ENCODE measurements at regions not wholly inside any gene's neighbourhood (a gene's known extent, or its start where the extent isn't known, plus 50 kb on each side); places are given as distances from the start of the nearest gene placed in this dataset.

DNA sequence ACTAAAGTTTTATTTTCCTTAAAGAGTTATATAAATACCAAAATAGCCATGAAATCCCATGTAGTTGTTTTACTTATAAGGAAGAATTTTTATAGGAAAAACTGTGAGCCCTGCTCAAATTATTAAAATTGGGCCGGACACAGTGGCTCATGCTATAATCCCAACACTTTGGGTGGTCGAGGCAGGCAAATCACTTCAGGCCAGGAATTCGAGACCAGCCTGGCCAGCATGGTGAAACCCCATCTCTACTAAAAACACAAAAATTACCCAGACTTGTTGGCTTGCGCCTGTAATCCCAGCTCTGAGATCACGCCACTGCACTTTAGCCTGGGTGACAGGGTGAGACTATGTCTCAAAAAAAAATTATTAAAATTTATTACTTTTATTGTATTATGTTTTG, 149.3 kb downstream of the MRPL39 start (continued):
- TF ChIP-seq, protein P1, sequence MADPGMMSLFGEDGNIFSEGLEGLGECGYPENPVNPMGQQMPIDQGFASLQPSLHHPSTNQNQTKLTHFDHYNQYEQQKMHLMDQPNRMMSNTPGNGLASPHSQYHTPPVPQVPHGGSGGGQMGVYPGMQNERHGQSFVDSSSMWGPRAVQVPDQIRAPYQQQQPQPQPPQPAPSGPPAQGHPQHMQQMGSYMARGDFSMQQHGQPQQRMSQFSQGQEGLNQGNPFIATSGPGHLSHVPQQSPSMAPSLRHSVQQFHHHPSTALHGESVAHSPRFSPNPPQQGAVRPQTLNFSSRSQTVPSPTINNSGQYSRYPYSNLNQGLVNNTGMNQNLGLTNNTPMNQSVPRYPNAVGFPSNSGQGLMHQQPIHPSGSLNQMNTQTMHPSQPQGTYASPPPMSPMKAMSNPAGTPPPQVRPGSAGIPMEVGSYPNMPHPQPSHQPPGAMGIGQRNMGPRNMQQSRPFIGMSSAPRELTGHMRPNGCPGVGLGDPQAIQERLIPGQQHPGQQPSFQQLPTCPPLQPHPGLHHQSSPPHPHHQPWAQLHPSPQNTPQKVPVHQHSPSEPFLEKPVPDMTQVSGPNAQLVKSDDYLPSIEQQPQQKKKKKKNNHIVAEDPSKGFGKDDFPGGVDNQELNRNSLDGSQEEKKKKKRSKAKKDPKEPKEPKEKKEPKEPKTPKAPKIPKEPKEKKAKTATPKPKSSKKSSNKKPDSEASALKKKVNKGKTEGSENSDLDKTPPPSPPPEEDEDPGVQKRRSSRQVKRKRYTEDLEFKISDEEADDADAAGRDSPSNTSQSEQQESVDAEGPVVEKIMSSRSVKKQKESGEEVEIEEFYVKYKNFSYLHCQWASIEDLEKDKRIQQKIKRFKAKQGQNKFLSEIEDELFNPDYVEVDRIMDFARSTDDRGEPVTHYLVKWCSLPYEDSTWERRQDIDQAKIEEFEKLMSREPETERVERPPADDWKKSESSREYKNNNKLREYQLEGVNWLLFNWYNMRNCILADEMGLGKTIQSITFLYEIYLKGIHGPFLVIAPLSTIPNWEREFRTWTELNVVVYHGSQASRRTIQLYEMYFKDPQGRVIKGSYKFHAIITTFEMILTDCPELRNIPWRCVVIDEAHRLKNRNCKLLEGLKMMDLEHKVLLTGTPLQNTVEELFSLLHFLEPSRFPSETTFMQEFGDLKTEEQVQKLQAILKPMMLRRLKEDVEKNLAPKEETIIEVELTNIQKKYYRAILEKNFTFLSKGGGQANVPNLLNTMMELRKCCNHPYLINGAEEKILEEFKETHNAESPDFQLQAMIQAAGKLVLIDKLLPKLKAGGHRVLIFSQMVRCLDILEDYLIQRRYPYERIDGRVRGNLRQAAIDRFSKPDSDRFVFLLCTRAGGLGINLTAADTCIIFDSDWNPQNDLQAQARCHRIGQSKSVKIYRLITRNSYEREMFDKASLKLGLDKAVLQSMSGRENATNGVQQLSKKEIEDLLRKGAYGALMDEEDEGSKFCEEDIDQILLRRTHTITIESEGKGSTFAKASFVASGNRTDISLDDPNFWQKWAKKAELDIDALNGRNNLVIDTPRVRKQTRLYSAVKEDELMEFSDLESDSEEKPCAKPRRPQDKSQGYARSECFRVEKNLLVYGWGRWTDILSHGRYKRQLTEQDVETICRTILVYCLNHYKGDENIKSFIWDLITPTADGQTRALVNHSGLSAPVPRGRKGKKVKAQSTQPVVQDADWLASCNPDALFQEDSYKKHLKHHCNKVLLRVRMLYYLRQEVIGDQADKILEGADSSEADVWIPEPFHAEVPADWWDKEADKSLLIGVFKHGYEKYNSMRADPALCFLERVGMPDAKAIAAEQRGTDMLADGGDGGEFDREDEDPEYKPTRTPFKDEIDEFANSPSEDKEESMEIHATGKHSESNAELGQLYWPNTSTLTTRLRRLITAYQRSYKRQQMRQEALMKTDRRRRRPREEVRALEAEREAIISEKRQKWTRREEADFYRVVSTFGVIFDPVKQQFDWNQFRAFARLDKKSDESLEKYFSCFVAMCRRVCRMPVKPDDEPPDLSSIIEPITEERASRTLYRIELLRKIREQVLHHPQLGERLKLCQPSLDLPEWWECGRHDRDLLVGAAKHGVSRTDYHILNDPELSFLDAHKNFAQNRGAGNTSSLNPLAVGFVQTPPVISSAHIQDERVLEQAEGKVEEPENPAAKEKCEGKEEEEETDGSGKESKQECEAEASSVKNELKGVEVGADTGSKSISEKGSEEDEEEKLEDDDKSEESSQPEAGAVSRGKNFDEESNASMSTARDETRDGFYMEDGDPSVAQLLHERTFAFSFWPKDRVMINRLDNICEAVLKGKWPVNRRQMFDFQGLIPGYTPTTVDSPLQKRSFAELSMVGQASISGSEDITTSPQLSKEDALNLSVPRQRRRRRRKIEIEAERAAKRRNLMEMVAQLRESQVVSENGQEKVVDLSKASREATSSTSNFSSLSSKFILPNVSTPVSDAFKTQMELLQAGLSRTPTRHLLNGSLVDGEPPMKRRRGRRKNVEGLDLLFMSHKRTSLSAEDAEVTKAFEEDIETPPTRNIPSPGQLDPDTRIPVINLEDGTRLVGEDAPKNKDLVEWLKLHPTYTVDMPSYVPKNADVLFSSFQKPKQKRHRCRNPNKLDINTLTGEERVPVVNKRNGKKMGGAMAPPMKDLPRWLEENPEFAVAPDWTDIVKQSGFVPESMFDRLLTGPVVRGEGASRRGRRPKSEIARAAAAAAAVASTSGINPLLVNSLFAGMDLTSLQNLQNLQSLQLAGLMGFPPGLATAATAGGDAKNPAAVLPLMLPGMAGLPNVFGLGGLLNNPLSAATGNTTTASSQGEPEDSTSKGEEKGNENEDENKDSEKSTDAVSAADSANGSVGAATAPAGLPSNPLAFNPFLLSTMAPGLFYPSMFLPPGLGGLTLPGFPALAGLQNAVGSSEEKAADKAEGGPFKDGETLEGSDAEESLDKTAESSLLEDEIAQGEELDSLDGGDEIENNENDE (IDR thresholded peaks at IDR 0.05; ENCODE audit: insufficient replicate concordance, low read length): no peak
- TF ChIP-seq PHF8 (conservative IDR thresholded peaks at IDR 0.05; ENCODE audit: low read depth, low read length) (no peak), BACH1 (IDR thresholded peaks at IDR 0.05; ENCODE audit: low read length) (no peak), CTBP2 (IDR thresholded peaks at IDR 0.05; ENCODE audit: borderline replicate concordance, insufficient read depth, insufficient read length, low read length) (no peak), GABPA (IDR thresholded peaks at IDR 0.05; ENCODE audit: borderline replicate concordance, insufficient read depth, low read length) (no peak), JUND (IDR thresholded peaks at IDR 0.05; ENCODE audit: low read length) (no peak), POU5F1 (IDR thresholded peaks at IDR 0.05; ENCODE audit: low read depth, low read length) (no peak), CBX8 (IDR thresholded peaks at IDR 0.05; ENCODE audit: borderline replicate concordance, low read depth, low read length) (no peak), POLR2AphosphoS5 (IDR thresholded peaks at IDR 0.05; ENCODE audit: low read depth, low read length) (no peak), CBX5 (IDR thresholded peaks at IDR 0.05; ENCODE audit: low read depth, low read length) (no peak)
- TF ChIP-seq, protein P2, sequence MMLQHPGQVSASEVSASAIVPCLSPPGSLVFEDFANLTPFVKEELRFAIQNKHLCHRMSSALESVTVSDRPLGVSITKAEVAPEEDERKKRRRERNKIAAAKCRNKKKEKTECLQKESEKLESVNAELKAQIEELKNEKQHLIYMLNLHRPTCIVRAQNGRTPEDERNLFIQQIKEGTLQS (IDR thresholded peaks at IDR 0.05; ENCODE audit: insufficient read depth, low read depth, low read length): no peak
